ENCODE measurements at regions not wholly inside any gene's neighbourhood (a gene's known extent, or its start where the extent isn't known, plus 50 kb on each side); places are given as distances from the start of the nearest gene placed in this dataset.
"Not testable (repeated sequence)": the region's sequence is repeated elsewhere in the genome, so short reads cannot be mapped to it uniquely, and the experiment has no call there.

GRCh38 chr2:84300696-84301029, 158.4 kb downstream of the SUCLG1 start:
- H3K27me3 ChIP-seq: peaks cover 8% of the 10 kb centered on the region; the same call in 1 of the 2 replicates
- no peaks in the 10 kb centered on the region for H3K4me1 ChIP-seq
- no peak overlapping the region for H3K27ac ChIP-seq
- H3K9me3 ChIP-seq (replicated peaks): no peaks in the 10 kb centered on the region
- H3K36me3 ChIP-seq: no peaks in the 10 kb centered on the region
- no peak overlapping the region for H3K4me3 ChIP-seq
- no peak for DNase-seq

GRCh38 chr2:84300001-84300695, 158.9 kb downstream of the SUCLG1 start:
- not testable (repeated sequence) for H3K4me1 ChIP-seq; H3K4me3 ChIP-seq; H3K27me3 ChIP-seq; DNase-seq; H3K9me3 ChIP-seq (replicated peaks); H3K36me3 ChIP-seq; H3K27ac ChIP-seq

GRCh38 chr2:84299211-84299775, 159.8 kb downstream of the SUCLG1 start:
- H3K27me3 ChIP-seq: peaks cover 8% of the 10 kb centered on the region; the same call in 1 of the 2 replicates
- no peak overlapping the region for H3K4me3 ChIP-seq
- no peaks in the 10 kb centered on the region for H3K36me3 ChIP-seq
- H3K4me1 ChIP-seq: no peaks in the 10 kb centered on the region
- no peaks in the 10 kb centered on the region for H3K9me3 ChIP-seq (replicated peaks)
- no peak for DNase-seq
- no peak overlapping the region for H3K27ac ChIP-seq

GRCh38 chr2:84297155-84297554, 161.9 kb downstream of the SUCLG1 start:
- Histone ChIP-seq H3K27ac (no peak overlapping the region), H3K27me3 (peaks cover 8% of the 10 kb centered on the region; the same call in 1 of the 2 replicates), H3K4me3 (no peak overlapping the region), H3K4me1 (no peaks in the 10 kb centered on the region), H3K9me3 (replicated peaks) (no peaks in the 10 kb centered on the region), H3K36me3 (no peaks in the 10 kb centered on the region)
- DNase-seq: no peak

GRCh38 chr2:84293791-84294380, 165.2 kb downstream of the SUCLG1 start:
- no peaks in the 10 kb centered on the region for H3K4me1 ChIP-seq
- H3K27ac ChIP-seq: no peak overlapping the region
- DNase-seq: no peak
- no peak overlapping the region for H3K4me3 ChIP-seq
- no peaks in the 10 kb centered on the region for H3K36me3 ChIP-seq
- H3K27me3 ChIP-seq: 0 out of 2 replicates have a peak, but pooled peaks cover under 1% of the 10 kb centered on the region
- no peaks in the 10 kb centered on the region for H3K9me3 ChIP-seq (replicated peaks)

- no peaks in the 10 kb centered on the region for H3K27me3 ChIP-seq
- H3K36me3 ChIP-seq: no peaks in the 10 kb centered on the region
- no peak for DNase-seq
- no peaks in the 10 kb centered on the region for H3K9me3 ChIP-seq (replicated peaks)
- no peak overlapping the region for H3K27ac ChIP-seq
- no peak overlapping the region for H3K4me3 ChIP-seq
- H3K4me1 ChIP-seq: no peaks in the 10 kb centered on the region
Observed at GRCh38 chr2:84292545-84292944, 166.5 kb downstream of the SUCLG1 start.

GRCh38 chr2:84290537-84290936, 168.5 kb downstream of the SUCLG1 start:
- H3K9me3 ChIP-seq (replicated peaks): no peaks in the 10 kb centered on the region
- H3K36me3 ChIP-seq: no peaks in the 10 kb centered on the region
- H3K4me3 ChIP-seq: no peak overlapping the region

GRCh38 chr2:84288293-84288692, 170.8 kb downstream of the SUCLG1 start:
- no peaks in the 10 kb centered on the region for H3K36me3 ChIP-seq
- DNase-seq: no peak
- H3K27ac ChIP-seq: no peak overlapping the region
- no peaks in the 10 kb centered on the region for H3K4me1 ChIP-seq
- no peaks in the 10 kb centered on the region for H3K27me3 ChIP-seq
- no peaks in the 10 kb centered on the region for H3K9me3 ChIP-seq (replicated peaks)
- no peak overlapping the region for H3K4me3 ChIP-seq

More at GRCh38 chr2:84290537-84290936, 168.5 kb downstream of the SUCLG1 start:
- Histone ChIP-seq H3K27ac (no peak overlapping the region), H3K4me1 (no peaks in the 10 kb centered on the region), H3K27me3 (no peaks in the 10 kb centered on the region)
- no peak for DNase-seq

GRCh38 chr2:84286878-84287277, 172.2 kb downstream of the SUCLG1 start:
- Histone ChIP-seq H3K36me3 (no peaks in the 10 kb centered on the region), H3K9me3 (replicated peaks) (no peaks in the 10 kb centered on the region), H3K4me1 (no peaks in the 10 kb centered on the region), H3K27me3 (no peaks in the 10 kb centered on the region), H3K4me3 (no peak overlapping the region), H3K27ac (no peak overlapping the region)
- no peak for DNase-seq

- Histone ChIP-seq H3K4me1 (no peaks in the 10 kb centered on the region), H3K4me3 (no peak overlapping the region), H3K9me3 (replicated peaks) (no peaks in the 10 kb centered on the region), H3K27ac (no peak overlapping the region), H3K27me3 (no peaks in the 10 kb centered on the region), H3K36me3 (no peaks in the 10 kb centered on the region)
- DNase-seq: no peak
Observed at GRCh38 chr2:84285056-84285747, 173.9 kb downstream of the SUCLG1 start.

- H3K27ac ChIP-seq: no peak overlapping the region
- H3K9me3 ChIP-seq (replicated peaks): no peaks in the 10 kb centered on the region
- no peak overlapping the region for H3K4me3 ChIP-seq
- DNase-seq: no peak
- H3K36me3 ChIP-seq: no peaks in the 10 kb centered on the region
- no peaks in the 10 kb centered on the region for H3K27me3 ChIP-seq
- H3K4me1 ChIP-seq: no peaks in the 10 kb centered on the region
Observed at GRCh38 chr2:84283506-84283905, 175.6 kb downstream of the SUCLG1 start.

GRCh38 chr2:84281510-84281909, 177.6 kb downstream of the SUCLG1 start:
- no peak for DNase-seq
- no peaks in the 10 kb centered on the region; the same call in 1 of the 2 replicates for H3K27me3 ChIP-seq
- H3K36me3 ChIP-seq: no peaks in the 10 kb centered on the region
- H3K4me3 ChIP-seq: no peak overlapping the region
- no peaks in the 10 kb centered on the region for H3K4me1 ChIP-seq
- H3K9me3 ChIP-seq (replicated peaks): no peaks in the 10 kb centered on the region
- no peak overlapping the region for H3K27ac ChIP-seq

GRCh38 chr2:84280873-84281272, 178.2 kb downstream of the SUCLG1 start:
- Histone ChIP-seq H3K4me3 (no peak overlapping the region), H3K27me3 (no peaks in the 10 kb centered on the region; the same call in 1 of the 2 replicates), H3K27ac (no peak overlapping the region), H3K4me1 (no peaks in the 10 kb centered on the region), H3K9me3 (replicated peaks) (no peaks in the 10 kb centered on the region), H3K36me3 (no peaks in the 10 kb centered on the region)
- no peak for DNase-seq

- Histone ChIP-seq H3K4me1 (no peaks in the 10 kb centered on the region), H3K36me3 (no peaks in the 10 kb centered on the region), H3K27ac (no peak overlapping the region), H3K9me3 (replicated peaks) (no peaks in the 10 kb centered on the region), H3K4me3 (no peak overlapping the region), H3K27me3 (peaks cover under 1% of the 10 kb centered on the region; the same call in 1 of the 2 replicates)
- peak in 1 of 2 experiments; percentile 13 for DNase-seq
Observed at GRCh38 chr2:84278386-84278785, 180.7 kb downstream of the SUCLG1 start.

- Histone ChIP-seq H3K4me1 (no peaks in the 10 kb centered on the region), H3K4me3 (no peak overlapping the region), H3K27me3 (peaks cover 5% of the 10 kb centered on the region; the same call in 1 of the 2 replicates), H3K36me3 (no peaks in the 10 kb centered on the region), H3K9me3 (replicated peaks) (no peaks in the 10 kb centered on the region), H3K27ac (no peak overlapping the region)
- no peak for DNase-seq
Observed at GRCh38 chr2:84276590-84277255, 182.4 kb downstream of the SUCLG1 start.
